DMS153 treated with DMSO at 0.1 percent for 48 hours (cell line): ENCODE measurements at regions not wholly inside any gene's neighbourhood (a gene's known extent, or its start where the extent isn't known, plus 50 kb on each side); places are given as distances from the start of the nearest gene placed in this dataset.

Experiments
- DNase-seq: peaks from one replicate; lab custom pipeline; 2025; ENCODE audit not compliant: unreplicated experiment; lab: John Stamatoyannopoulos, UW

DNA sequence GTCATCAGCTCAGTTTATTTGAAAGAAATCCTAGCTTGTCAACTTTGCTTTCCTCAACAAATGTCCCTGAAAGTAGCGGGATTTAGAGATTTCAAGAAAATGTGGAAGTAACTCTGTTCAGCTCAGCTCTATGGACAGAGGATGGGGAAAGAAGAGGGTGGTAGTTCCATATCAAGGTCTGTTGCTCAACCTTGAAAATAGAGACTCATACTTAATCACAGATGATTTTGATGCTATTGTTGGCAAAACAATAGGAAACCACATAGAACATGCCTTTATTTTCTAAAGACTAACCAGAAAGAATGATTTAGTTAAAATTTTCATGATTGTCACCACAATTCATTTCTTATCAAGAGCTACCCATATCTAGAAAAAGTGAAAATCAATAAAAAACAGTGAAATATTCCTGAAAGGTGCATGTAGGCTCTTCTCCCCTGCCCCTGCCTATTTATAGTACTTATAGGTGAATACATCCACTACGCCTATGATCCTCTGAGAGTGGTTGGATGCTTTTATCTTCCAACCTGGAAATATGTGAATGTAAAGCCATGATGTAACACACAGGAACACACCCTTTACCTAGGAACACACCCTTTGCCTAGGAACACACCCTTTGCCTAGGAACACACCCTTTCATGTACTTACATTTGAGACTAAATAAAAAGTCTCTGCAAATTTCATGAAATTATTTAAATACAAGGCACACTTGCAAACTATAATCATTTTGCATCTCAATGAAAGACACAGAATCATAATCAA lies 65.8 kb downstream of the ETAA1 start:
- peak; percentile 43 for DNase-seq

DNA sequence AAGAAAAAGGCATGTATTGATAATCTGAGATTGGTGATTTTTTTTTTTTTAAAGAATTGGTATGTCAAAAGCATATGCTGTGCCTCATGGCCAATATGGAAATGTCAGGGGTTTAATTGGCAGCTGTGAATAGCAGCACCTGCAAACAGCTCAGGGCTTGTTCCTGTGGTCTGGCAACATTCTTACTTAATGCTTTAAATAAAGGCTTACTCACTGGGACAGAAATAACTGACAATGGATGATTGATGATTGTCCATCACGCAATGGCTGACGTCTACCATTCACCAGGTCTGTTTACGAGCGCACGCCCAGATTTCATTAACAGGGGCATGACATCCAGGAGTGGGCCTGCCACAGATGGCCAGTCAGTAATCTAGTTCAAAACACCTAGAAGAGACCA lies 66.7 kb downstream of the ETAA1 start:
- peak; percentile 97 for DNase-seq

DNA sequence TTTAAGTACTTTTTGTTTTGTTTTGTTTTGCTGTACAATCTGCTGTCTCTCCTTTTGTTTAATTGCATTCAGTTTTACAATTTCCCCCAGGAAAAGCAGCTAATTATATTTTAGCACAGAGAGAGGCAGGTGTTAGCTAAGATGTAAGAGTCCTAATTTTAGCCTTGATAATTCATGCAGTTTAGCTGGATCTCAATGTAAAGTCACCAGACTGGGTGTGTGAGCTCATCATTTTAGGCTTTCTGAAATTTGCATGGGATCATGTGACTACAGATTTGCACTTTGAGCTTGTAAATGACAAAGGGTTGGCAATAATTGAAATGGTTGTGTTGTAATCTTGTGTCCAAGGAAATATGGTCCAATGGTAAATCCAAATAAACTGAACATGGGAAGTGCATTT lies 68.5 kb downstream of the ETAA1 start:
- no peak for DNase-seq

DNA sequence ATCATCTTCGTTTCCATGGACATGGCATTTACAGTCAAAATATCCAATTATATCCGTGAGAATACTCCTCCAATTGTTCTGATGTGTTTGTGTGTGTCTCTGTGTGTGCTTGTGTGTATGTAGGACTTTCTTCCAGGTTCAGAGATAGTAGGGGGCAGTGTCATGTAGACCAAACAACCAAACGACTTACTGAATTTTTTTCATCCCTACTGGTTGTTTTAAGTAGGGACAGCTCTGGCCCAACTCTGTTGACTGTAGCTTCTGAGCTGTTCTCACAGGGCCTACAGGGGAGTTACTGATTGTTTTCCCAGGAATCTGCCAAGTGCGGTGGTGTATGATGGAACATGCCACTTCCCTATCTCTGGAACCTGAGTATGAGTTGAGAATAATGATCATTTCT lies 69.6 kb downstream of the ETAA1 start:
- DNase-seq, result no peak

DNA sequence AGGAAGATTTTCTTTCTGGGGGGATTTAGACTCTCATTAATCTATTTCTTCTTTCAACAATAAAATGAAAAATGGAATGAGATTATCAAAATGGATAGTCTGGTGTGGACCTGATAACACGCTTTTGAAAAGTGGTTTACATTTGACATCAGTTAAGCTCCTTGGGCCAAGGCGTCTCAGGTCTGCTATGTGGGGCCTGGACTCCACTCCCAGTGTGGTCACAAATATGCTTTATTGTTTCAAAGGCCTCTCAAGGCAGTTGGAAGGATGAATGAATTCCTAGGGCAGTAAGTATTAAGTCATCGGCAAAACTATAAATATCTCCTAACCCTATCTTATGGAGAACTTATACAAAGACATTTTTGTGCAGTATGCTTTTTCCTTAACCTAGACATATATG lies 74.5 kb downstream of the ETAA1 start:
- DNase-seq, result no peak

DNA sequence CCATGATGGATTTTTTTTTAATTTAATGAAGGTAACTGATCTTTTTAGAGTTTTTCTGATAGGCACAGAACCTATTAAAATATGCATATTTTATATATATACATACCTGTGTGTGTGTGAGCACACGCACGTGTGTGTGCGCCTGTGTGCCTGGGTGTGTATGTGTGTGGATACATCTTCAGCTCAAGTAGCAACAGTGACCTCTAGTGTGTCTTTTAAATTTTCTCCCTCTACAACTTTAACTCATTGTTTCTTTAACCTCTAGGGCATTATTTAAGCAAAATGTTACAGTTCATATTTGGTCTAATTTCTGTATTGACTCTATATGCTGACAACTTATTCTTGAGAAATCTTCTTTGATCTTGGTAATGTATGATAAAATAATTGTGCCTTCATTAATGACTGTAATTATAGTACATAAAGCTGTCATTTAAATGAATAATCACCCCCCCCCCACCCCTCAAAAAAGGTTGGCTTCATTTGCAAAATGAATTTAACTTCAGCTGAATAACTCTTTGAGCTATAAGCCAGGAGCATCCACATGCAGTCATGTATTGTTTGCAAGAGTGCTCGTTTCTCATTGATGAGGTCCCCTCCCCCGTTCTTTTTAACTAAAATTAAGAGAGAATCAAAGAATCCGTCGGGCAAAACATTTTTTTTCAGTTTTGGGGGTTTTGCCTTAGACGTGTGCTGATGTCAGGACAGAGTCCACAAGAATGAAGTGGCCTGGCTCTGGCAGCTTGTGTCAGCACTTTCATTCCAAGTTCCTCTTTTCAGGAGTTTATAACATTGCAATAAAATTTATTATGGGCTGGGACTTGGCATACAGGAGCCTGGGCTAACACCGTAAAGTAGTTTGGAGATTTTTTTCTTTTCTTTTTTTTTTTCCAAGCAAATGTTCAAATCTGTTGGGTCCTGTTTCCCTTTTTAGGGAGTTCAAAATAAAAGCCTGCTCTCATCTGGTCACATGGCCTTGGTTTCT lies 80.0 kb downstream of the ETAA1 start:
- DNase-seq, result peak; percentile 69

DNA sequence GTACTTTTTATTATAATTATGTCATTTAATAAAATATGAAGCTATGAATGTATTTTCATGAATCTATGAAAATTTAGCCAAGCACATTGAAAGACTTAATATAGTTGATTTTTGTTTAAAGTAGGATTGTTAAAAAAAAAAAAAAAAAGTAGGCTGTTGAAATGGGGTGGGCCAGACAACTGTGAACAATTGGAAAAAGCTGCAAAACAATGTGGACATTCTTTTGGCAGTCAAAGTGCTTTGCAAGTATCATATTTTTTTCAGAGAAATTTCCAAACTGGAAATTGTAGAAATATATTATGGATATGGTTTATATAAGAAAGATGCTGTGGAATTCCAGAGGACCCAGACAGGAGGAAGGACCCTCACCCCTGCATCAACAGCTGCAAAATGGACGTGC lies 82.1 kb downstream of the ETAA1 start:
- no peak for DNase-seq

DNA sequence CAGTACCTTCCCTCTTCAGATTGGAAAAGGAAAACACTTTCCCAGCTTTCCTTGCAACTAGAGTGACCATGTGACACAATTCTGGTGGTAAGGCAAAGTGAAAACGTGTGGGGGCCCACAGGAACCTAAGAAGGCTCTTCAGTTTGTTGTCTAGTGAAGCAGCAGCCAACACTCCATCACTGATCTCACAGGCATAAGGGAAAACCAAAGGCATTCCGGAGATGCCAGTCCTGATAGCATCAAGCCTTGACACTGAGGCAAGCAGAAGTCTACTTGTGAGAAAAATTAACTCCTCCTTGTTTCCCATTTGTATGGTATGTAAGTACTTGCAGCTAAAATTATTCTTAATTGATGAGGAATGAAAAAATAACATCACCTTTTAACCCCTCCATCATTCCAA lies 88.3 kb downstream of the ETAA1 start:
- DNase-seq, result no peak

DNA sequence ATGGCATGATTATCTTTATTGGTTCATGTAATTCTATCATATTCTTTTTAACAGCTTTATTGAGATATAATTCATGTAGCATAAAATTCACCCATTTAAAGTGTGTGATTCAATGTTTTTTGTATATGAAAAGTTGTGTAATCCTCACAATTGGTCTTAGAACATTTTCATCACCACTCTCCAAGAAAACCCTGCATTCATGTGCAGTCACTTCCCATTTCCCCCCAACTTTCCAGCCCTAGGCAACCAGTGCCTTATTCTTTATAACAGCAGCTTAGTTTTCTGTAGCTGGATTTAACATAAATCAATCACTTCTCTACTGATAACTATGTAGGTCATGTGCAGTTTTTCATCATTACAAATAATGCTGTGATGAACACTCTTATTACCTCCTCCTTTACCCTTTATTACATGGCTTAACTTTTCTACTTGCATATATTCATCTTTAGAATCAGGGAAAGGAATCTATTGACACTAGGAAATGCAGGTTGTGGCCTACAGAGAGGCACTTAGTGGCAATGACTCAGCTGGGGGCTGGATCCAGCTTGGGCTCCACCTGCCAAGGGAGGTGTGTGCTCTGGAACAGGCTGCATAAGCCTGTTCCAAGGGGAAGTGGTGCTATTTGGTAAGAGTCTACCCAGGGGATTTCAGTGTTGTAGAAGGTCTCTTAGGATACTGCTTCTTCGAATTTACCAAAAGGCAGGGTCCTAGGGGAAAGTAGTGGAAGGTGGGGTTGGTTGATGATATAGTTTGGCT lies 89.1 kb downstream of the ETAA1 start:
- no peak for DNase-seq

DNA sequence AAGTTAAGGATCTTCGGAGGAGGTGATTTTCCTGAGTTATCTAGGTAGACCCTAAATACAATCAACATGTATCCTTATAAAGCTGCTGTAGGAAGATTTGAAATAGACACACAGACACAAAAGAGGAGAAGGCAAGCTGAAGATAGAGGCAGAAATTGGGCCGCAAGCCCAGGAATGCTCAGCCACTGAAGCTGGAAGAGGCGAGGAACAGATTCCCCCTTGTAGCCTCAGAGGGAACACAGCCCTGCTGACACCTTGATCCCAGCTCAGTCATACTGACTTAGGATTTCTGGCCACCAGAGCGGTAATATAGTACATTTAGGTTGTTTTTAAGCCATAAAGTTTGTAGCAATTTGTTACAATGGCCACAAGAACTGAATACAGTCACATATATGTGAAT lies 90.9 kb downstream of the ETAA1 start:
- DNase-seq, result no peak

DNA sequence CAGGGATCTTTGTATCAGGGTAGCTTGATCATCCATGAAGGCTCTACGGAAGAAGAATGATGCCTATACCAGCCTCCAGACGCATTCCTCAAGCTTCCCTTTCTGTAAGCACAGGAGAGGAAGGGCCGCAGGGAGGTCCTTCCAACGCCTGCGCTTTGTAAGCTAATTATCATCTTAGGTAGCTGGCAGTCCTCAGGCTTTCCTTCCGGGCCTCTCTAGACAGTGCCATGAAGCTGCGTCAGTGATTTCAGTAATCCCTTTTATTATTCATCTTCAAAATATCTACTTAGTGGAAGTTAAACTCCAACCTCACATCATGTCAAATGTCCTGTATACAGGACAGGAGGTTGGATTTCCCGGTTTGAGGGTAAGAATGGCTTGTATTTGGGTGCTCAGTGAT lies 92.3 kb downstream of the ETAA1 start:
- DNase-seq, result no peak

DNA sequence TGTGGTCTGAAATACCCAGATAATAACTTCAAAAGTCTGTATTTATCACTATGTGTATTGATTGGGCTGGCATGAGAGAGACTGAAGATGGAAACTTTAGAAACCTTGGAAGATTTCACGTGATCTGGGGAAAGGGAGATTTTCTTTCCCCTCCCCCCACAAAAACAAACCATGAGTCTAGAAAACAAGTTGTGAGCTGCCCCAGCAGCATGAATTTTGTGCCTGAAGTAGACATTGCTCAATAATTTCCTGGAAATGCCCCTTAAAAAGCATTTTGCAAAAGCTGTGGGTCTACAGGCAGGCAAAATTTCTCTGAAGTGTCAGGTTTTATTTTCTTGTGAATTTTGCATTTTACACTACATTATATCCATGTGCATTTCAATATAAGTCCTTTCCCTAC lies 101.8 kb downstream of the ETAA1 start:
- DNase-seq, result no peak

DNA sequence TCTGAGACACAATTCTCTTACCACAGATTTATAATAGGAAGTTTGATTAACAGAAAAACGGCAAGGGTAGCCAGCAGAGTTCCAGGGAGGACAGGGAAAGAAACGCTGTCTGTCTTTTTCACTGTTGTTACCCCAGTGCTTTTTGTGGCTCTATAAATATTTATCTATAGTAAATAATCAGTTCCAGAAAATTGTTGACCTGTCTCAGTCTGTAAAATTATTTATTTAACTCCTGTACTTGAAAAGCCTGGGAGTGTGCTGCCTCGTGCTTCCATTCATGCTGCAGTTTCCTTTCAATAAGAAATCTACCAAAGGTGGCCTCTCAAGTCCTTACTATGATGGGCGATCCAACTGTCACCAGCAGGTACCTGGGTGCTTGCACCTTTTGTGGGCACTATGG lies 102.9 kb downstream of the ETAA1 start:
- peak; percentile 19 for DNase-seq

DNA sequence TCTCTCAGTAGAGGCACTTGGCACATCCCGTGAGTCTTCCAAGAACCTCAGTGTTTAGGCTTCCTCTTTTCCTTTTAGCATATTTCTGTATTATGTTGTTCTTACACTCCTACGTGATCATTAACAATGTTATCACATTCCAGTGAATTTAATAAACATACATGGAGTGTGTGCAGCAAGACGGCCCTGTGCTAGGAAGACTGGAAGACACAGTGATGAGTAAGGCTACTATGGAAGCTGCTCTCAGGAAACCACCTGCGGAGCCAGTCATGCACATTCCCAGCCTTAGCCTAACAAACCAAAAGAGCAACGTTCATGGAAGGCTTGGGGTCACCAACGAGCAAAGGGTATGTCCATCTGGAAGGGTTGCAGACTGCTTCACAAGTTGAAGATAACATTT lies 103.4 kb downstream of the ETAA1 start:
- no peak for DNase-seq

DNA sequence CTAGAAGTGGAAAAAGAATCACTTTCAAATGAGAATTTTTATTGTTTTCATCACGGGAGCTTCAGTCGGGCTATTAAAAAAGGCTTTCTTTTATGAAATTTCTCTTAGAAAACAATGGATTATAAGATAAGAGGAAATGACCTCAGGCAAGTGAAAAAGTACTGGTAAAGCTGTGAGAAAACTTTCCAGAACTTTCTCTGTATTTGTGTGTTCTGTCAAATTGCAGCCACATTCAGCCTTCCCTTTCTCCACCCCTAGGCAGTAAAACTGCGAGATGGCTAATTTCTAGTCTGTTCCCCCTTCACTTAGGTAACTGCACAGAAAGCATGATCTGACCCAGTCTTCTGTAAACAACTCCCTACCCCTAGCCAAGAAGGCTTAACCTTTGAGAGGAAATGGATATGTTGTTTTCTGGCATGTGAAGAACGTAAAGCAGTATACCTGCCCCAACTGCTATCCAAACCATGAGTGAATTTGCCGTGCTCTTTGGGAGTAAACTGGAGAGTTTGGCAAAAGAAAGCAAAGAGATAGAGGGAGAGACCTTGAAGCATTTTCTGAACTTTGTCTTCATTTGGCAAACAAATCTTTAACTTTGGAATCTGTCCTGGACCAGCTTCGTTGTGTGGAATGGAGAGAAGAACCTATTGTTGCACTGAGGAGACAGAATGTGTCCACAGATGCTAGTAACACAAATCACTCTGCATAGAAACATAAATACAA lies 105.4 kb downstream of the ETAA1 start:
- no peak for DNase-seq

DNA sequence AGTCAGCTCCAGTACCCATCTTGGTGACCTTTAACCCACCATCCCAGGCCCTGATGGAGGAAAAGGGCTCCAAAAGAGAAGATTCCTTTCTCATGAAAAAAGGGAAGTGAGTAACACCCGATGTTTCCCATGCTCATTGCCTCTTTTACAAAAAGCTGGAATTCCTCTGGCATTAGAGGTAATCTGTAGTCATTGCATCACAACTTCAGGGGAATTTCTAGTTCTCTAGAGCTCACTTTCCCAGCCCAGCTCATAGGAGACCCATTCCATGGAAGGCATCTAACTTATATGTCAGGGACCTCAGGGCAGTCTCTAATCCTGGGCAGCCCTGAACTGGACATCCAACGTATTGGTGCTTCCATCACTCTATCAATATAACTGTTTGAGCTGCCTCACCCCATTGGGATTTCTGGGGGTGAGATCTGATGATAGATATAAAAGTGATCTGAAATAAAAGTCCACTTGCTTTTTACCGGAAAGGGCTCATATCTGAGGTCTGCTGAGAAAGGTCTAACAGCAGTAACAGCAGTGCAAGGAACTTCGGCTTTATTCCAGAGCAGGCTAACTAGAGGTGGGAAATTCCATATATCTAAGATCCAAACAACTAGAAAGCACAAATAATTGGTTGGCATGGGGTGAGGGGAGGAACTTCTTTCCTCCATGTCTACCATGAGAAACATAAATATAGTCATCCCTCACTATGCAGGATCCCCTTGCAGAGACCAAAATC lies 106.1 kb downstream of the ETAA1 start:
- DNase-seq, result no peak

DNA sequence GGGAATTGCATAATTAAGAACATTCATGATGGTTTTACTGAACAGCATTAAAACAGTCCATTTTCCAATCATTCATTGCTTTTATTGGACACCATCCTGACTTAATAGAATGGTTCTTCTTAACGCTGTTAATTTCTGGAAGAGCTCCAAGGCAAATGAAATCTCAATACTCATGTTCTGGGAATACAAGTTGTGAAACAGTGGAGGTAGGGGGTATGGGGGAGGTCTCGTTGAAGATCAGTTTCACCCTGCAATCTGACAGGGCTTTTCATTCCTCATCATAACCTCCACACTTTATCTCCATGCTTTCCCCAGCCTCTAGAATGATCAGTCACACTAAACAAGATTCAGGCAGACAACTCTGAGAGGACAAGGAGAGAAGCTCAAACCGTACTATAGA lies 113.6 kb downstream of the ETAA1 start:
- DNase-seq, result no peak

DNA sequence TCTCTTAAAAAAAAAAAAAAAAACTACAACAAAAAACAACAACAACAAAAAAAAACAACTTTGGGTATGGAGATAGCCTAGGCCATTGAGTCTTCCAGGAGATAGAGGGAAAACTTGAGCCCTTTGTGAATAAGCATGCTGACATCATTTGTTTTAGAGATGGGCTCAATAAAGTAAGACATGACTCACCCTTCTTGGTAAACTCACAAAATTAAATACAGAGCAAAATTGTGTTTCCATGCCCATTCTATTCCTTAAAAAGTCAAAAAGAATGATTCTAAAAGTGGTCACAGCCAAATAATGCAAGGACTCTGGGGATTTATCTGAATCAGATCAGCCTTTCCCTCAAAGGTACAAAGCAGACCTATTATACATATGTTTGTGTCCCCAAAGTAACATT lies 117.4 kb downstream of the ETAA1 start:
- no peak for DNase-seq

DNA sequence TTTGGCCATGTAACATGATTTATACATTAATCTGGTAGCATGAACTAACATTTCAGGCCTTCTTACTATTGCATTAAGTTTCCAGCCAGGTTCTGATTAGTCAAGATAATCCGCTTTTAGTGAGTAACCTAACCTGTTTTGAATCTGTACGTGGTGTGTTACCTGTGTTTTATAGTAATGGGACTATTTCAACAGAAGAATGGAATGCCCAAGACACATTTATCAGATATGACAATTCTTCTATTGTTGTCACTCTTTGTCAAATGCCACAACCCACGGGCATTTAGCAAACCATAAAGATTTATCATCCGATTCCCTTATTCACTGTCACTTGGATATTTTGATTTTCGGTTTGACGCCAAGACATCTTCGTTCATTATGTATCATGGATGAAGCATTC lies 117.9 kb downstream of the ETAA1 start:
- DNase-seq, result no peak

DNA sequence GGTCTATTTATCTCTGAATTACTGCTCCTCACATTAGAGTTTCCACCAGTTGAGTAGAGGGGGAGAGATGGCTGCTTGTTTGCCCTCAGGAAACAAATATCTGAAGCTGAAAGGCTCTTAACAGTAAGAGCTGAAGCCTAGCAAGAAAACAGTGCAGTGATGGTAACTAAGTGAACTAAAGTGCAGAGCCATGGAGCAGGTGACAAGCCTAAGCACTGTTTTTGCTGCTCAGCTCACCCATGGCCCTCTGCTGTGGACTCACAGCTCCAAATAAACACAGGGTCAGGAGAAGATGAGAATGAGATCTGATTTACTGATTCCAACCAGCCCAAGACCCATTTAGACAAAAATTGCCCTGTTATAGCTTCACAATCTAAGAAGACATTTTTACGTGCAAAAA lies 118.4 kb downstream of the ETAA1 start:
- no peak for DNase-seq
